SK-N-SH (cell line): ENCODE measurements at regions not wholly inside any gene's neighbourhood (a gene's known extent, or its start where the extent isn't known, plus 50 kb on each side); places are given as distances from the start of the nearest gene placed in this dataset.

Source experiments
- CTCF ChIA-PET: fragments of 300-600, 350-600 bp; formaldehyde crosslinking; extraction: SDS; loops from one replicate; lab custom pipeline; 2021; lab: Yijun Ruan, JAX
- POLR2A ChIA-PET: fragments of 350-600 bp; sonication (Branson Sonifier 250); formaldehyde crosslinking; extraction: SDS; loops from one replicate; lab custom pipeline; 2020; ENCODE audit warnings: antibody characterized with exemption, inconsistent platforms; lab: Yijun Ruan, JAX
- DNase-seq: peaks from one replicate; pipeline ENCODE4 v3.0.0; 2012
- H2AFZ ChIP-seq: fragments of 200-600 bp; sonication (generic); 2 replicates; pipeline ENCODE4 v1.8.1; 2016; ENCODE audit warnings: antibody characterized with exemption, mild to moderate bottlenecking, low read depth
- H3F3A ChIP-seq: fragments of 200-600 bp; sonication (generic); replicated peaks from 2 replicates; pipeline ENCODE3; 2016; ENCODE audit warnings: antibody characterized with exemption, mild to moderate bottlenecking; ENCODE audit not compliant: insufficient read depth
- H3K27ac ChIP-seq, 2 experiments: fragments of 200-500 bp in 1 of 2; fragments of 200-600 bp in 1 of 2; sonication (Bioruptor generic) in 1 of 2; sonication (generic), shearing (Covaris generic) in 1 of 2; 2 replicates each; pipeline versions ENCODE4 v1.5.1 to v1.6.1; 2014 to 2016; ENCODE audit warnings: low read depth in 2 of 2, inconsistent platforms in 1 of 2, low read length in 1 of 2, mild to moderate bottlenecking in 1 of 2, mixed read lengths in 1 of 2
- H3K27me3 ChIP-seq: fragments of 200-600 bp; sonication (generic), shearing (Covaris generic); 2 replicates; pipeline ENCODE4 v1.6.1; 2016; ENCODE audit warnings: mixed run types; ENCODE audit not compliant: insufficient read depth
- H3K36me3 ChIP-seq, 2 experiments: fragments of 200-500 bp in 1 of 2; fragments of 200-600 bp in 1 of 2; sonication (Bioruptor generic) in 1 of 2; sonication (generic) in 1 of 2; replicated peaks in 1 of 2; 2 replicates each; pipeline versions ENCODE3 to v1.5.1; 2014 to 2016; ENCODE audit warnings: low read length in 1 of 2, mild to moderate bottlenecking in 1 of 2; ENCODE audit not compliant: insufficient read depth in 2 of 2, control insufficient read depth in 1 of 2
- H3K4me1 ChIP-seq, 2 experiments: fragments of 200-500 bp in 1 of 2; fragments of 200-600 bp in 1 of 2; sonication (Bioruptor generic) in 1 of 2; sonication (generic), shearing (Covaris generic) in 1 of 2; 2 replicates each; pipeline versions ENCODE4 v1.5.1 to v1.6.1; 2014 to 2016; ENCODE audit warnings: low read depth in 1 of 2, low read length in 1 of 2, mixed run types in 1 of 2; ENCODE audit not compliant: insufficient read depth in 2 of 2, control insufficient read depth in 1 of 2
- H3K4me2 ChIP-seq: fragments of 200-600 bp; sonication (generic), shearing (Covaris generic); 2 replicates; pipeline ENCODE4 v1.6.1; 2017; ENCODE audit warnings: mixed run types
- H3K4me3 ChIP-seq, 2 experiments: fragments of 200-500 bp in 1 of 2; fragments of 200-600 bp in 1 of 2; sonication (Bioruptor generic) in 1 of 2; sonication (generic), shearing (Covaris generic) in 1 of 2; 2 replicates each; pipeline versions ENCODE4 v1.5.1 to v1.8.1; 2014 to 2016; ENCODE audit warnings: low read depth in 2 of 2, inconsistent platforms in 1 of 2, low read length in 1 of 2, mild to moderate bottlenecking in 1 of 2, mixed read lengths in 1 of 2, moderate library complexity in 1 of 2
- H3K79me2 ChIP-seq: fragments of 200-600 bp; sonication (generic); 2 replicates; pipeline ENCODE4 v1.8.1; 2017; ENCODE audit warnings: mild to moderate bottlenecking; ENCODE audit not compliant: insufficient read depth
- H3K9ac ChIP-seq: fragments of 200-600 bp; sonication (generic); 2 replicates; pipeline ENCODE4 v1.6.1; 2017; ENCODE audit warnings: mixed run types
- H3K9me2 ChIP-seq: fragments of 200-600 bp; sonication (generic); 2 replicates; pipeline ENCODE4 v1.6.1; 2017; ENCODE audit warnings: mixed run types
- H3K9me3 ChIP-seq: fragments of 200-600 bp; sonication (generic); 2 replicates; pipeline ENCODE4 v1.6.1; 2017; ENCODE audit warnings: mixed run types, mild to moderate bottlenecking, moderate library complexity
- H4K20me1 ChIP-seq: fragments of 200-600 bp; sonication (generic); 2 replicates; pipeline ENCODE4 v1.6.1; 2017; ENCODE audit warnings: mild to moderate bottlenecking, mixed run types; ENCODE audit not compliant: insufficient read depth
- CHD2 ChIP-seq: fragments of 150-350 bp; IDR thresholded peaks from 2 replicates; pipeline ENCODE4 v1.6.1; 2018; ENCODE audit warnings: low read length; ENCODE audit not compliant: partially characterized antibody
- CTCF ChIP-seq: fragments of 200-600 bp; sonication (generic); IDR thresholded peaks from 2 replicates; pipeline ENCODE4 v1.6.1; 2017; ENCODE audit warnings: antibody characterized with exemption, mild to moderate bottlenecking, moderate library complexity
- ELF1 ChIP-seq: IDR thresholded peaks from 2 replicates; pipeline ENCODE4 v1.4.0; 2012
- FOXJ3 ChIP-seq: sonication (generic); formaldehyde crosslinking; IDR thresholded peaks from 2 replicates; pipeline ENCODE4 v1.5.1; 2020; ENCODE audit warnings: mild to moderate bottlenecking, missing genetic modification reagents
- JUND ChIP-seq: IDR thresholded peaks from 2 replicates; pipeline ENCODE4 v1.4.0; 2012
- MAX ChIP-seq: IDR thresholded peaks from 2 replicates; pipeline ENCODE4 v1.4.0; 2012; ENCODE audit warnings: low read depth
- MXI1 ChIP-seq: IDR thresholded peaks from 2 replicates; pipeline ENCODE4 v1.6.1; 2012; ENCODE audit warnings: mild to moderate bottlenecking, low read depth, low read length, improper control_type of control experiment
- NFIC ChIP-seq: IDR thresholded peaks from 2 replicates; pipeline ENCODE4 v1.4.0; 2012; ENCODE audit warnings: borderline replicate concordance
- NRF1 ChIP-seq: IDR thresholded peaks from 2 replicates; pipeline ENCODE4 v1.6.1; 2012; ENCODE audit warnings: low read depth, mild to moderate bottlenecking, low read length
- PBX3 ChIP-seq: IDR thresholded peaks from 2 replicates; pipeline ENCODE4; 2012
- POLR2AphosphoS5 ChIP-seq: IDR thresholded peaks from 2 replicates; pipeline ENCODE4 v1.6.1; 2012; ENCODE audit warnings: low read depth, low read length
- RAD21 ChIP-seq: IDR thresholded peaks from 2 replicates; pipeline ENCODE4 v1.6.1; 2012; ENCODE audit warnings: mild to moderate bottlenecking, low read length
- RCOR1 ChIP-seq: fragments of 150-350 bp; IDR thresholded peaks from 2 replicates; pipeline ENCODE4 v1.6.1; 2017; ENCODE audit warnings: antibody characterized with exemption, low read length
- REST ChIP-seq: IDR thresholded peaks from 2 replicates; pipeline ENCODE4 v1.6.1; 2012; ENCODE audit warnings: mild to moderate bottlenecking, low read depth, low read length, moderate library complexity
- RXRA ChIP-seq: IDR thresholded peaks from 2 replicates; pipeline ENCODE4 v1.4.0; 2012; ENCODE audit warnings: low read depth, mild to moderate bottlenecking, borderline replicate concordance
- SMC3 ChIP-seq: IDR thresholded peaks from 2 replicates; pipeline ENCODE4 v1.6.1; 2012; ENCODE audit warnings: low read depth, low read length, improper control_type of control experiment
- TAF1 ChIP-seq: IDR thresholded peaks from 2 replicates; pipeline ENCODE4 v1.6.1; 2012; ENCODE audit warnings: low read depth, mild to moderate bottlenecking, low read length, moderate library complexity, borderline replicate concordance
- TCF12 ChIP-seq: IDR thresholded peaks from 2 replicates; pipeline ENCODE4 v1.4.0; 2012
- TEAD4 ChIP-seq: IDR thresholded peaks from 2 replicates; pipeline ENCODE4 v1.4.0; 2012; ENCODE audit warnings: mild to moderate bottlenecking, borderline replicate concordance; ENCODE audit not compliant: insufficient read depth
- USF1 ChIP-seq: IDR thresholded peaks from 2 replicates; pipeline ENCODE4 v1.4.0; 2012; ENCODE audit warnings: low read depth, borderline replicate concordance
- USF2 ChIP-seq: fragments of 150-350 bp; IDR thresholded peaks from 2 replicates; pipeline ENCODE4 v1.6.1; 2017; ENCODE audit warnings: antibody characterized with exemption, low read length, low read depth, borderline replicate concordance
- YY1 ChIP-seq: IDR thresholded peaks from 2 replicates; pipeline ENCODE4 v1.4.0; 2012; ENCODE audit warnings: low read depth, mild to moderate bottlenecking
- WGBS: methylation state at CpG from one replicate; pipeline ENCODE4 v1.1.6; 2017; ENCODE audit warnings: low lambda C conversion rate; 5-methylcytosine and 5-hydroxymethylcytosine counted together

- peaks cover 12% of the 10 kb centered on the region for H3K27me3 ChIP-seq
- H3K36me3 ChIP-seq = no peaks in the 10 kb centered on the region
- no peaks in the 10 kb centered on the region for H4K20me1 ChIP-seq
- H3K9me2 ChIP-seq = no peaks in the 10 kb centered on the region
- no peaks in the 10 kb centered on the region for H3K4me1 ChIP-seq
- DNase-seq = no peak
- ChIA-PET POLR2A (no interaction called here), CTCF (interaction anchor here (1.2 to 1.6 kb wide), 4 partner anchors 83 to 562 kb away, joined by 3 to 7 read pairs (median 4); no protein-coding TSS in a partner anchor)
- H3K9me3 ChIP-seq = no peaks in the 10 kb centered on the region
- no peaks in the 10 kb centered on the region for H3F3A ChIP-seq
- TF ChIP-seq POLR2AphosphoS5 = no peak
- H3K4me2 ChIP-seq = no peak overlapping the region
- H3K79me2 ChIP-seq = no peaks in the 10 kb centered on the region
- H3K4me3 ChIP-seq = no peak overlapping the region
- H2AFZ ChIP-seq = no peak overlapping the region
- H3K27ac ChIP-seq = no peak overlapping the region
- no peak overlapping the region for H3K9ac ChIP-seq
These were observed 74.1 kb upstream of the LAMA2 start for GRCh38 chr6:128808856-128809255.

- CTCF ChIA-PET = interaction anchor here (0.6 to 1.6 kb wide), 10 partner anchors 8 to 563 kb away, joined by 3 to 7 read pairs (median 3); no protein-coding TSS in a partner anchor
- 0% methylated on average over 2 of the region's 2 CpGs for WGBS
- Histone ChIP-seq H4K20me1 (no peaks in the 10 kb centered on the region), H3K4me1 (no peaks in the 10 kb centered on the region), H3K4me2 (no peak overlapping the region), H3K27me3 (peaks cover 12% of the 10 kb centered on the region; the same call in 1 of the 2 replicates), H2AFZ (no peak overlapping the region), H3K9me2 (no peaks in the 10 kb centered on the region), H3K9me3 (no peaks in the 10 kb centered on the region), H3K9ac (no peak overlapping the region), H3F3A (no peaks in the 10 kb centered on the region), H3K27ac (no peak overlapping the region), H3K4me3 (no peak overlapping the region), H3K79me2 (no peaks in the 10 kb centered on the region), H3K36me3 (no peaks in the 10 kb centered on the region)
- DNase-seq = no peak
- POLR2A ChIA-PET = no interaction called here
- TF ChIP-seq JUND = no peak
- no peak for TF ChIP-seq TEAD4
- TF ChIP-seq NRF1 = no peak
- TF ChIP-seq RXRA = no peak
- no peak for TF ChIP-seq USF1
- TF ChIP-seq POLR2AphosphoS5 = no peak
- TF ChIP-seq TCF12 = no peak
- TF ChIP-seq RAD21 = peak; percentile 38; the same call in 1 of the 2 replicates
- TF ChIP-seq CTCF = peak; percentile 65
- TF ChIP-seq SMC3 = peak; percentile 29
- no peak for TF ChIP-seq ELF1
- TF ChIP-seq TAF1 = no peak
- no peak for TF ChIP-seq NFIC
- TF ChIP-seq MXI1 = no peak
- no peak for TF ChIP-seq REST
- TF ChIP-seq YY1 = no peak
- TF ChIP-seq FOXJ3 (CRISPR knock-in tag) = no peak
- TF ChIP-seq PBX3 = no peak
- no peak for TF ChIP-seq USF2
- no peak for TF ChIP-seq RCOR1
- TF ChIP-seq CHD2 = no peak
- TF ChIP-seq MAX = no peak
These were observed 75.4 kb upstream of the LAMA2 start for GRCh38 chr6:128807577-128807976.
